ENCODE measurements at regions not wholly inside any gene's neighbourhood (a gene's known extent, or its start where the extent isn't known, plus 50 kb on each side); places are given as distances from the start of the nearest gene placed in this dataset.

GRCh38 chr5:143929486-143929885 is 117.5 kb downstream of the HMHB1 start:
- Mint-ChIP-seq H3K27ac (no peak overlapping the region), H3K4me1 (no peaks in the 10 kb centered on the region), H3K27me3 (ENCODE audit: low read depth in 3 of 3) (peaks cover 0 to 7% (median 1%) of the 10 kb centered on the region in 3 donors), H3K36me3 (no peaks in the 10 kb centered on the region), H3K9me3 (peaks cover 2 to 12% (median 7%) of the 10 kb centered on the region in 7 donors), H3K4me3 (no peak overlapping the region)
- H3K9me3 ChIP-seq (replicated peaks in 1 of 2; ENCODE audit: control insufficient read depth in 1 of 2, insufficient read depth in 1 of 2, low read length in 2 of 2) = peaks cover 0 to 8% of the 10 kb centered on the region in 2 donors
- H3K4me2 ChIP-seq (replicated peaks; ENCODE audit: extremely low read depth, low read length, poor library complexity, severe bottlenecking) = no peak overlapping the region
- H3K4me3 ChIP-seq (replicated peaks in 1 of 3; ENCODE audit: low read depth in 2 of 3, low read length in 3 of 3) = no peak overlapping the region
- no peaks in the 10 kb centered on the region for H3K36me3 ChIP-seq (replicated peaks in 1 of 2; ENCODE audit: control insufficient read depth in 1 of 2, insufficient read depth in 2 of 2, low read length in 2 of 2)
- no peaks in the 10 kb centered on the region for H4K20me1 ChIP-seq (ENCODE audit: insufficient read depth, low read length)
- no peak overlapping the region for H3K27ac ChIP-seq (ENCODE audit: low read depth in 1 of 2, low read length in 2 of 2)
- no peaks in the 10 kb centered on the region for H3K79me2 ChIP-seq (ENCODE audit: insufficient read depth, low read length)
- H3K4me1 ChIP-seq (ENCODE audit: control insufficient read depth in 1 of 2, insufficient read depth in 2 of 2, low read length in 2 of 2) = no peaks in the 10 kb centered on the region
- no peak overlapping the region for H2AFZ ChIP-seq (ENCODE audit: insufficient read depth, low read depth, low read length, poor library complexity, severe bottlenecking)
- no peak for TF ChIP-seq CTCF (IDR thresholded peaks at IDR 0.05)
- no peak for DNase-seq
- no peaks in the 10 kb centered on the region for H3K27me3 ChIP-seq (ENCODE audit: control insufficient read depth in 2 of 2, insufficient read depth in 2 of 2, low read length in 2 of 2)
- H3K9ac ChIP-seq (ENCODE audit: insufficient read depth, low read length, poor library complexity, severe bottlenecking) = no peak overlapping the region
- intact Hi-C loops (cut with micrococcal nuclease) = no loop called here

DNA sequence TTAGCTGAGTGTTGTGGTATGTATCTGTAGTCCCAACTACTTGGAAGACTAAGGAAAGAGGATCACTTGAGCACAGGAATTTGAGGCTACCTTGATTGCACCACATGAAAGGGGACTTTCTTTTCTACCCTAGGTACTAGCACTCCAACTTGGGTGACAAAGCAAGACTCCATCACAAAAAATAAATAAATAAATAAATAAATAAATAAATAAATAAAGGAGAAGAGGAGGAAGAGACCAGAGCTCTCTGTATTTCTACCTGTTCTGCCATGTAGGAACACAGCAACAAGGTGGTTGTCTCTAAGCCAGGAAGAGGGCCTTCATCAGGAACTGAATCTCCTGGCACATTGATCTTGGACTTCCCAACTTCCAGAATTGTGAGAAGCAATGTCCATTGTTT is 118.6 kb downstream of the HMHB1 start:
- intact Hi-C loops (cut with micrococcal nuclease) = no loop called here
- H3K9ac ChIP-seq (ENCODE audit: insufficient read depth, low read length, poor library complexity, severe bottlenecking) = no peak overlapping the region
- H3K4me1 ChIP-seq (ENCODE audit: control insufficient read depth in 1 of 2, insufficient read depth in 2 of 2, low read length in 2 of 2) = no peaks in the 10 kb centered on the region
- no peaks in the 10 kb centered on the region for H4K20me1 ChIP-seq (ENCODE audit: insufficient read depth, low read length)
- no peak overlapping the region for H3K4me3 ChIP-seq (replicated peaks in 1 of 3; ENCODE audit: low read depth in 2 of 3, low read length in 3 of 3)
- H3K9me3 ChIP-seq (replicated peaks in 1 of 2; ENCODE audit: control insufficient read depth in 1 of 2, insufficient read depth in 1 of 2, low read length in 2 of 2) = peaks cover 0 to 8% of the 10 kb centered on the region in 2 donors
- no peak overlapping the region for H3K4me2 ChIP-seq (replicated peaks; ENCODE audit: extremely low read depth, low read length, poor library complexity, severe bottlenecking)
- Mint-ChIP-seq H3K27me3 (ENCODE audit: low read depth in 3 of 3) (peaks cover 1 to 11% (median 6%) of the 10 kb centered on the region in 3 donors), H3K4me3 (no peak overlapping the region), H3K4me1 (no peaks in the 10 kb centered on the region), H3K27ac (no peak overlapping the region), H3K36me3 (no peaks in the 10 kb centered on the region), H3K9me3 (peaks cover 2 to 22% (median 9%) of the 10 kb centered on the region in 7 donors)
- no peak overlapping the region for H2AFZ ChIP-seq (ENCODE audit: insufficient read depth, low read depth, low read length, poor library complexity, severe bottlenecking)
- H3K27me3 ChIP-seq (ENCODE audit: control insufficient read depth in 2 of 2, insufficient read depth in 2 of 2, low read length in 2 of 2) = no peaks in the 10 kb centered on the region
- H3K36me3 ChIP-seq (replicated peaks in 1 of 2; ENCODE audit: control insufficient read depth in 1 of 2, insufficient read depth in 2 of 2, low read length in 2 of 2) = no peaks in the 10 kb centered on the region
- H3K79me2 ChIP-seq (ENCODE audit: insufficient read depth, low read length) = no peaks in the 10 kb centered on the region
- no peak for DNase-seq
- no peak overlapping the region for H3K27ac ChIP-seq (ENCODE audit: low read depth in 1 of 2, low read length in 2 of 2)
- TF ChIP-seq CTCF (IDR thresholded peaks at IDR 0.05) = no peak
